HepG2 (cell line): ENCODE measurements at regions not wholly inside any gene's neighbourhood (a gene's known extent, or its start where the extent isn't known, plus 50 kb on each side); places are given as distances from the start of the nearest gene placed in this dataset.

Experiments used
- AGO1 ChIP-seq: fragments of 200-400 bp; formaldehyde crosslinking; IDR thresholded peaks from 2 replicates; pipeline ENCODE4 v1.6.1; 2017; ENCODE audit warnings: mild to moderate bottlenecking, low read depth, low read length, moderate library complexity; ENCODE audit not compliant: poor library complexity, severe bottlenecking
- CC2D1A ChIP-seq: sonication (generic); formaldehyde crosslinking; IDR thresholded peaks from 2 replicates; pipeline ENCODE4 v1.8.1; 2023; ENCODE audit warnings: mild to moderate bottlenecking, missing genetic modification reagents
- FOXK1 ChIP-seq: sonication (generic); formaldehyde crosslinking; IDR thresholded peaks from 2 replicates; pipeline ENCODE4 v1.4.0; 2020; ENCODE audit warnings: low read depth, missing genetic modification reagents, borderline replicate concordance
- FOXP1 ChIP-seq, 2 experiments: fragments of 450-650 bp in 1 of 2; IDR thresholded peaks; 2 replicates each; pipeline ENCODE4 v1.6.1; 2017 to 2018; ENCODE audit warnings: antibody characterized with exemption in 1 of 2
- KDM6A ChIP-seq: IDR thresholded peaks from 2 replicates; pipeline ENCODE4 v1.6.1; 2016; ENCODE audit warnings: low read depth
- KLF15 ChIP-seq: sonication (generic); formaldehyde crosslinking; IDR thresholded peaks from 2 replicates; pipeline ENCODE4 v1.8.1; 2023; ENCODE audit warnings: borderline replicate concordance, mild to moderate bottlenecking, inconsistent platforms, missing genetic modification reagents, mixed read lengths
- NR2F2 ChIP-seq: IDR thresholded peaks from 2 replicates; pipeline ENCODE4 v1.6.1; 2012; ENCODE audit warnings: low read depth, inconsistent platforms, borderline replicate concordance
- RBAK ChIP-seq: sonication (generic); formaldehyde crosslinking; IDR thresholded peaks from 2 replicates; pipeline ENCODE4 v1.5.1; 2020; ENCODE audit warnings: mild to moderate bottlenecking, missing genetic modification reagents
- RELA ChIP-seq: sonication (generic); formaldehyde crosslinking; IDR thresholded peaks from 2 replicates; pipeline ENCODE4 v1.4.0; 2020; ENCODE audit warnings: missing genetic modification reagents
- SALL1 ChIP-seq: sonication (generic); formaldehyde crosslinking; IDR thresholded peaks from 2 replicates; pipeline ENCODE4 v1.8.0; 2022; ENCODE audit warnings: mild to moderate bottlenecking, missing genetic modification reagents
- SNRNP70 ChIP-seq: fragments of 200-400 bp; formaldehyde crosslinking; IDR thresholded peaks from 2 replicates; pipeline ENCODE4 v1.6.1; 2017; ENCODE audit warnings: mild to moderate bottlenecking, low read depth, low read length, moderate library complexity
- TEAD3 ChIP-seq: optimal IDR thresholded peaks from 2 replicates; pipeline ENCODE3; 2016; ENCODE audit warnings: borderline replicate concordance
- ZC3H4 ChIP-seq: sonication (generic); formaldehyde crosslinking; IDR thresholded peaks from 2 replicates; pipeline ENCODE4 v1.4.0; 2020; ENCODE audit warnings: missing genetic modification reagents, borderline replicate concordance
- ZKSCAN5 ChIP-seq: sonication (generic); formaldehyde crosslinking; IDR thresholded peaks from 2 replicates; pipeline ENCODE4 v1.5.1; 2020; ENCODE audit warnings: mild to moderate bottlenecking, missing genetic modification reagents
- ZNF292 ChIP-seq: sonication (generic); formaldehyde crosslinking; IDR thresholded peaks from 2 replicates; pipeline ENCODE4 v1.8.1; 2022; ENCODE audit warnings: mild to moderate bottlenecking, low read depth, missing genetic modification reagents, borderline replicate concordance
- ZNF331 ChIP-seq: sonication (generic); formaldehyde crosslinking; IDR thresholded peaks from 2 replicates; pipeline ENCODE4 v1.4.0; 2020; ENCODE audit warnings: missing genetic modification reagents
- ZNF598 ChIP-seq: sonication (generic); formaldehyde crosslinking; IDR thresholded peaks from 2 replicates; pipeline ENCODE4 v1.5.1; 2020; ENCODE audit warnings: mild to moderate bottlenecking, missing genetic modification reagents, borderline replicate concordance
- TF ChIP-seq, protein P1 (sequence below): sonication (generic); formaldehyde crosslinking; conservative IDR thresholded peaks from 2 replicates; pipeline ENCODE4 v1.4.0; 2020; ENCODE audit warnings: mild to moderate bottlenecking, missing genetic modification reagents, moderate library complexity
- TF ChIP-seq, protein P2 (sequence below): sonication (generic); formaldehyde crosslinking; IDR thresholded peaks from 2 replicates; pipeline ENCODE4 v1.4.0; 2020; ENCODE audit warnings: missing genetic modification reagents, low read depth, mild to moderate bottlenecking, borderline replicate concordance
- TF ChIP-seq, protein P3 (sequence below): sonication (generic); formaldehyde crosslinking; IDR thresholded peaks from 2 replicates; pipeline ENCODE4 v1.4.0; 2020; ENCODE audit warnings: mild to moderate bottlenecking, low read depth, missing genetic modification reagents
- TF ChIP-seq, protein P4 (sequence below): IDR thresholded peaks from 2 replicates; pipeline ENCODE4 v1.6.1; 2016; ENCODE audit warnings: missing compliant biosample characterization, missing genetic modification reagents, borderline replicate concordance
- TF ChIP-seq, protein P5 (sequence below): sonication (generic); formaldehyde crosslinking; IDR thresholded peaks from 2 replicates; pipeline ENCODE4 v1.5.0; 2020; ENCODE audit warnings: missing genetic modification reagents

DNA sequence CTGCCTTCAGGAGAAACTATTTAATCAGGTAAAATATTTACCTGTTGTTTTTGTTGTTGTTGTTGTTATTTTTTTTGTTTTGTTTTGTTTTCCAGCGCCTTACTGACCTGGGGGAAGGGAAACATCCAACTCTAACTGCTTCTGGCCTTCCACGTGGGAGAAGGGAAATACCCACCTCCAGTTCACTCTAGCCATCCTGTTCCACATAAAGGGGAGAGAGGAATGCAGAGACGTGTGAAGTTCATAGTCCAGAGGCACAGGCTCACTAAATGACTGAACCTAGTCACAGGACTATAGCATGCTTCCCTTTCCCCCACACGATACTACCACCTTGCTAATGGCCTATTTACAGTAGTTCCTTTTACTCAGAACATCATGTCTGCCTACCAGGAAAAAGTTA is 72.4 kb upstream of the VSTM5 start (continued):
- TF ChIP-seq, protein P1, sequence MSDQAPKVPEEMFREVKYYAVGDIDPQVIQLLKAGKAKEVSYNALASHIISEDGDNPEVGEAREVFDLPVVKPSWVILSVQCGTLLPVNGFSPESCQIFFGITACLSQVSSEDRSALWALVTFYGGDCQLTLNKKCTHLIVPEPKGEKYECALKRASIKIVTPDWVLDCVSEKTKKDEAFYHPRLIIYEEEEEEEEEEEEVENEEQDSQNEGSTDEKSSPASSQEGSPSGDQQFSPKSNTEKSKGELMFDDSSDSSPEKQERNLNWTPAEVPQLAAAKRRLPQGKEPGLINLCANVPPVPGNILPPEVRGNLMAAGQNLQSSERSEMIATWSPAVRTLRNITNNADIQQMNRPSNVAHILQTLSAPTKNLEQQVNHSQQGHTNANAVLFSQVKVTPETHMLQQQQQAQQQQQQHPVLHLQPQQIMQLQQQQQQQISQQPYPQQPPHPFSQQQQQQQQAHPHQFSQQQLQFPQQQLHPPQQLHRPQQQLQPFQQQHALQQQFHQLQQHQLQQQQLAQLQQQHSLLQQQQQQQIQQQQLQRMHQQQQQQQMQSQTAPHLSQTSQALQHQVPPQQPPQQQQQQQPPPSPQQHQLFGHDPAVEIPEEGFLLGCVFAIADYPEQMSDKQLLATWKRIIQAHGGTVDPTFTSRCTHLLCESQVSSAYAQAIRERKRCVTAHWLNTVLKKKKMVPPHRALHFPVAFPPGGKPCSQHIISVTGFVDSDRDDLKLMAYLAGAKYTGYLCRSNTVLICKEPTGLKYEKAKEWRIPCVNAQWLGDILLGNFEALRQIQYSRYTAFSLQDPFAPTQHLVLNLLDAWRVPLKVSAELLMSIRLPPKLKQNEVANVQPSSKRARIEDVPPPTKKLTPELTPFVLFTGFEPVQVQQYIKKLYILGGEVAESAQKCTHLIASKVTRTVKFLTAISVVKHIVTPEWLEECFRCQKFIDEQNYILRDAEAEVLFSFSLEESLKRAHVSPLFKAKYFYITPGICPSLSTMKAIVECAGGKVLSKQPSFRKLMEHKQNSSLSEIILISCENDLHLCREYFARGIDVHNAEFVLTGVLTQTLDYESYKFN (CRISPR knock-in tag) = peak; percentile 75
- TF ChIP-seq NR2F2 = no peak
- no peak for TF ChIP-seq ZC3H4 (CRISPR knock-in tag)
- TF ChIP-seq KDM6A (CRISPR knock-in tag) = peak; percentile 75
- TF ChIP-seq, protein P2, sequence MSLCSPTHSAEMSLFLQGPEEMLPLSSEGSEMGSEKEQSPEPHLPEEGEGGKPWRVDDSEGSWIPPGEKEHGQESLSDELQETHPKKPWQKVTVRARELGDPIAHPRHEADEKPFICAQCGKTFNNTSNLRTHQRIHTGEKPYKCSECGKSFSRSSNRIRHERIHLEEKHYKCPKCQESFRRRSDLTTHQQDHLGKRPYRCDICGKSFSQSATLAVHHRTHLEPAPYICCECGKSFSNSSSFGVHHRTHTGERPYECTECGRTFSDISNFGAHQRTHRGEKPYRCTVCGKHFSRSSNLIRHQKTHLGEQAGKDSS (CRISPR knock-in tag) = no peak
- no peak for TF ChIP-seq ZNF598 (CRISPR knock-in tag)
- TF ChIP-seq FOXP1 (IDR thresholded peaks at IDR 0.05) = peak; percentile 86
- peak; percentile 56 for TF ChIP-seq FOXP1 (CRISPR knock-in tag; IDR thresholded peaks at IDR 0.05)
- TF ChIP-seq, protein P3, sequence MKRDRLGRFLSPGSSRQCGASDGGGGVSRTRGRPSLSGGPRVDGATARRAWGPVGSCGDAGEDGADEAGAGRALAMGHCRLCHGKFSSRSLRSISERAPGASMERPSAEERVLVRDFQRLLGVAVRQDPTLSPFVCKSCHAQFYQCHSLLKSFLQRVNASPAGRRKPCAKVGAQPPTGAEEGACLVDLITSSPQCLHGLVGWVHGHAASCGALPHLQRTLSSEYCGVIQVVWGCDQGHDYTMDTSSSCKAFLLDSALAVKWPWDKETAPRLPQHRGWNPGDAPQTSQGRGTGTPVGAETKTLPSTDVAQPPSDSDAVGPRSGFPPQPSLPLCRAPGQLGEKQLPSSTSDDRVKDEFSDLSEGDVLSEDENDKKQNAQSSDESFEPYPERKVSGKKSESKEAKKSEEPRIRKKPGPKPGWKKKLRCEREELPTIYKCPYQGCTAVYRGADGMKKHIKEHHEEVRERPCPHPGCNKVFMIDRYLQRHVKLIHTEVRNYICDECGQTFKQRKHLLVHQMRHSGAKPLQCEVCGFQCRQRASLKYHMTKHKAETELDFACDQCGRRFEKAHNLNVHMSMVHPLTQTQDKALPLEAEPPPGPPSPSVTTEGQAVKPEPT (CRISPR knock-in tag) = no peak
- TF ChIP-seq KLF15 (CRISPR knock-in tag) = no peak
- TF ChIP-seq RELA (CRISPR knock-in tag) = no peak
- no peak for TF ChIP-seq ZKSCAN5 (CRISPR knock-in tag)
- no peak for TF ChIP-seq AGO1
- TF ChIP-seq CC2D1A (CRISPR knock-in tag) = no peak
- peak; percentile 94 for TF ChIP-seq TEAD3 (CRISPR knock-in tag)
- no peak for TF ChIP-seq RBAK (CRISPR knock-in tag)
- TF ChIP-seq SALL1 = peak; percentile 65; the same call in 1 of the 2 replicates
- TF ChIP-seq ZNF331 (CRISPR knock-in tag) = peak; percentile 11; the same call in 1 of the 2 replicates
- TF ChIP-seq, protein P4, sequence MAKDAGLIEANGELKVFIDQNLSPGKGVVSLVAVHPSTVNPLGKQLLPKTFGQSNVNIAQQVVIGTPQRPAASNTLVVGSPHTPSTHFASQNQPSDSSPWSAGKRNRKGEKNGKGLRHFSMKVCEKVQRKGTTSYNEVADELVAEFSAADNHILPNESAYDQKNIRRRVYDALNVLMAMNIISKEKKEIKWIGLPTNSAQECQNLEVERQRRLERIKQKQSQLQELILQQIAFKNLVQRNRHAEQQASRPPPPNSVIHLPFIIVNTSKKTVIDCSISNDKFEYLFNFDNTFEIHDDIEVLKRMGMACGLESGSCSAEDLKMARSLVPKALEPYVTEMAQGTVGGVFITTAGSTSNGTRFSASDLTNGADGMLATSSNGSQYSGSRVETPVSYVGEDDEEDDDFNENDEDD = peak; percentile 67; the same call in 1 of the 2 replicates
- 0 out of 2 replicates have a peak, but pooled peaks have one; percentile 23 for TF ChIP-seq FOXK1 (CRISPR knock-in tag)
- no peak for TF ChIP-seq SNRNP70
- TF ChIP-seq, protein P5, sequence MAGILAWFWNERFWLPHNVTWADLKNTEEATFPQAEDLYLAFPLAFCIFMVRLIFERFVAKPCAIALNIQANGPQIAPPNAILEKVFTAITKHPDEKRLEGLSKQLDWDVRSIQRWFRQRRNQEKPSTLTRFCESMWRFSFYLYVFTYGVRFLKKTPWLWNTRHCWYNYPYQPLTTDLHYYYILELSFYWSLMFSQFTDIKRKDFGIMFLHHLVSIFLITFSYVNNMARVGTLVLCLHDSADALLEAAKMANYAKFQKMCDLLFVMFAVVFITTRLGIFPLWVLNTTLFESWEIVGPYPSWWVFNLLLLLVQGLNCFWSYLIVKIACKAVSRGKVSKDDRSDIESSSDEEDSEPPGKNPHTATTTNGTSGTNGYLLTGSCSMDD = no peak
- TF ChIP-seq ZNF292 = no peak
